Esophagus muscularis mucosa (tissue), 4 donors: ENCODE measurements at regions not wholly inside any gene's neighbourhood (a gene's known extent, or its start where the extent isn't known, plus 50 kb on each side); places are given as distances from the start of the nearest gene placed in this dataset.

Source experiments
- CTCF ChIP-seq, 3 experiments: fragments of 200-600 bp in 2 of 3; fragments of 450-650 bp in 1 of 3; sonication (generic) in 2 of 3; IDR thresholded peaks; one replicate each; pipeline ENCODE4 v1.5.1; 2017 to 2019; ENCODE audit warnings: antibody characterized with exemption in 3 of 3, mild to moderate bottlenecking in 2 of 3, moderate library complexity in 1 of 3
- EP300 ChIP-seq: sonication (generic); formaldehyde crosslinking; IDR thresholded peaks from one replicate; pipeline ENCODE4 v1.6.1; 2017; ENCODE audit warnings: antibody characterized with exemption
- POLR2AphosphoS5 ChIP-seq, 2 donors: sonication (generic); formaldehyde crosslinking; IDR thresholded peaks; one replicate each; pipeline ENCODE4 v1.6.1; 2017; ENCODE audit warnings: antibody characterized with exemption in 2 of 2

- TF ChIP-seq POLR2AphosphoS5 (IDR thresholded peaks at IDR 0.05) (no peak), CTCF (IDR thresholded peaks at IDR 0.05) (no peak), EP300 (no peak)
These were observed 368.4 kb downstream of the MAN2A1 start for GRCh38 chr5:110058175-110058574.
